AG04449 (cell line): ENCODE measurements at regions not wholly inside any gene's neighbourhood (a gene's known extent, or its start where the extent isn't known, plus 50 kb on each side); places are given as distances from the start of the nearest gene placed in this dataset.

Experiments used
- CTCF ChIA-PET: fragments of 350-600 bp; formaldehyde crosslinking; extraction: SDS; loops from one replicate; lab custom pipeline; 2021; ENCODE audit warnings: antibody characterized with exemption; lab: Yijun Ruan, JAX
- POLR2A ChIA-PET: fragments of 400-600, 350-600 bp; formaldehyde crosslinking; extraction: SDS; loops from one replicate; lab custom pipeline; 2020; ENCODE audit warnings: antibody characterized with exemption, inconsistent platforms; lab: Yijun Ruan, JAX
- DNase-seq: peaks from one replicate; pipeline ENCODE4 v3.0.0-alpha.2; 2010; ENCODE audit warnings: low read depth, low spot score
- H3K4me3 ChIP-seq: 2 replicates; pipeline ENCODE4 v1.5.1; 2011; ENCODE audit warnings: low read depth, mild to moderate bottlenecking, control low read depth, low read length
- CTCF ChIP-seq: IDR thresholded peaks from one replicate; pipeline ENCODE4 v1.5.1; 2011; ENCODE audit warnings: mild to moderate bottlenecking, moderate library complexity, low read length, control low read depth, inconsistent platforms; ENCODE audit not compliant: insufficient read depth; ENCODE audit errors: missing control alignments

GRCh38 chr7:106382929-106383328 is 98.1 kb upstream of the NAMPT start:
- POLR2A ChIA-PET = no interaction called here
- no peak for TF ChIP-seq CTCF
- no peak overlapping the region for H3K4me3 ChIP-seq
- DNase-seq = no peak
- CTCF ChIA-PET = no interaction called here

- no peak overlapping the region for H3K4me3 ChIP-seq
- DNase-seq = no peak
- CTCF ChIA-PET = no interaction called here
- POLR2A ChIA-PET = no interaction called here
- no peak for TF ChIP-seq CTCF
These were observed 97.3 kb upstream of the NAMPT start for GRCh38 chr7:106382129-106382528.

GRCh38 chr7:106381252-106381651 is 96.5 kb upstream of the NAMPT start:
- no peak overlapping the region for H3K4me3 ChIP-seq
- no peak for TF ChIP-seq CTCF
- CTCF ChIA-PET = no interaction called here
- POLR2A ChIA-PET = no interaction called here
- DNase-seq = no peak

GRCh38 chr7:106377847-106378361 is 93.1 kb upstream of the NAMPT start:
- ChIA-PET CTCF (no interaction called here), POLR2A (no interaction called here)
- TF ChIP-seq CTCF = no peak
- DNase-seq = no peak
- no peak overlapping the region for H3K4me3 ChIP-seq

- no peak overlapping the region for H3K4me3 ChIP-seq
- ChIA-PET POLR2A (no interaction called here), CTCF (no interaction called here)
- DNase-seq = no peak
- TF ChIP-seq CTCF = no peak
These were observed 91.4 kb upstream of the NAMPT start for GRCh38 chr7:106376026-106376799.

- ChIA-PET POLR2A (no interaction called here), CTCF (no interaction called here)
- TF ChIP-seq CTCF = no peak
These were observed 90.7 kb upstream of the NAMPT start for GRCh38 chr7:106375499-106375898.

More at GRCh38 chr7:106375499-106375898, 90.7 kb upstream of the NAMPT start:
- H3K4me3 ChIP-seq = no peak overlapping the region
- DNase-seq = no peak
